NCI-H748 (cell line): ENCODE measurements at regions not wholly inside any gene's neighbourhood (a gene's known extent, or its start where the extent isn't known, plus 50 kb on each side); places are given as distances from the start of the nearest gene placed in this dataset.
"Not testable (repeated sequence)": the region's sequence is repeated elsewhere in the genome, so short reads cannot be mapped to it uniquely, and the experiment has no call there.

Experiments
- DNase-seq: peaks from one replicate; lab custom pipeline; 2025; ENCODE audit not compliant: unreplicated experiment; lab: John Stamatoyannopoulos, UW

GRCh38 chr13:67508275-67508674 is 278.1 kb upstream of the PCDH9 start:
- DNase-seq = not testable (repeated sequence)

- DNase-seq = no peak
Measured at GRCh38 chr13:67506407-67506806, 276.3 kb upstream of the PCDH9 start.

GRCh38 chr13:67505376-67505775 is 275.2 kb upstream of the PCDH9 start:
- DNase-seq = no peak

- DNase-seq = no peak
Measured at GRCh38 chr13:67498948-67499347, 268.8 kb upstream of the PCDH9 start.

- DNase-seq = no peak
Measured at GRCh38 chr13:67493835-67494234, 263.7 kb upstream of the PCDH9 start.

- peak; percentile 34 for DNase-seq
Measured at GRCh38 chr13:67489016-67489415, 258.9 kb upstream of the PCDH9 start.

- no peak for DNase-seq
Measured at GRCh38 chr13:67481445-67481844, 251.3 kb upstream of the PCDH9 start.

- DNase-seq = no peak
Measured at GRCh38 chr13:67474115-67474514, 244.0 kb upstream of the PCDH9 start.

GRCh38 chr13:67469623-67470022 is 239.5 kb upstream of the PCDH9 start:
- no peak for DNase-seq

GRCh38 chr13:67466569-67466968 is 236.4 kb upstream of the PCDH9 start:
- DNase-seq = peak; percentile 19

- no peak for DNase-seq
Measured at GRCh38 chr13:67464154-67464553, 234.0 kb upstream of the PCDH9 start.

GRCh38 chr13:67462098-67462497 is 232.0 kb upstream of the PCDH9 start:
- no peak for DNase-seq

- DNase-seq = not testable (repeated sequence)
Measured at GRCh38 chr13:67452526-67452925, 222.4 kb upstream of the PCDH9 start.

GRCh38 chr13:67445436-67445835 is 215.3 kb upstream of the PCDH9 start:
- DNase-seq = no peak

- DNase-seq = no peak
Measured at GRCh38 chr13:67443923-67444322, 213.8 kb upstream of the PCDH9 start.

GRCh38 chr13:67440236-67440975 is 210.3 kb upstream of the PCDH9 start:
- DNase-seq = no peak

GRCh38 chr13:67439365-67439764 is 209.2 kb upstream of the PCDH9 start:
- DNase-seq = no peak

- peak; percentile 35 for DNase-seq
Measured at GRCh38 chr13:67438465-67438864, 208.3 kb upstream of the PCDH9 start.

- DNase-seq = no peak
Measured at GRCh38 chr13:67437244-67437643, 207.1 kb upstream of the PCDH9 start.

GRCh38 chr13:67421475-67421874 is 191.3 kb upstream of the PCDH9 start:
- no peak for DNase-seq

GRCh38 chr13:67416047-67416925 is 186.2 kb upstream of the PCDH9 start:
- peak; percentile 57 for DNase-seq

- no peak for DNase-seq
Measured at GRCh38 chr13:67410645-67411044, 180.5 kb upstream of the PCDH9 start.
